ENCODE measurements at regions not wholly inside any gene's neighbourhood (a gene's known extent, or its start where the extent isn't known, plus 50 kb on each side); places are given as distances from the start of the nearest gene placed in this dataset.
"Not testable (repeated sequence)": the region's sequence is repeated elsewhere in the genome, so short reads cannot be mapped to it uniquely, and the experiment has no call there.

DNA sequence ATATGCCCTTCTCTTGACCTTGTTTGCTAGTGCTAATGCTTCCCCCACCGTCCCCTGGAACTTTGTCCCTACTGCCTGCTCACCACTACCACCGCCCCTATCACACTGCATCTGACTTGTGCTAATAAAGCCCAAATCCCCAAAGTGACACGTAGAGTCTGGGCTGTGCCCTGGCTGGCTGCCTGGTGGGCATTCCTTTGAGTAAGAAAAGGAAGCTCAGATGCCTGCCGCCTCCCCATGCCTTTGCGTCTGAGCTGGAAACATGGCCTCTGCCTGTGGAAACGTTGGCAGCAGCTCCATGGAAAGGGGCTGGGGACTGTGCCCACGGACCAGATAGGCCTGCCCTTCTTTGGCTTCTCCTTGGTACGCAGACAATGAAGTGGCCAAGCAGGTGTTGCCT, 138.3 kb downstream of the CYP26A1 start:
- intact Hi-C loops (cut with DNase I), result no loop called here
- ATAC-seq, result no peak
- no peak for DNase-seq (ENCODE audit: missing footprints)

DNA sequence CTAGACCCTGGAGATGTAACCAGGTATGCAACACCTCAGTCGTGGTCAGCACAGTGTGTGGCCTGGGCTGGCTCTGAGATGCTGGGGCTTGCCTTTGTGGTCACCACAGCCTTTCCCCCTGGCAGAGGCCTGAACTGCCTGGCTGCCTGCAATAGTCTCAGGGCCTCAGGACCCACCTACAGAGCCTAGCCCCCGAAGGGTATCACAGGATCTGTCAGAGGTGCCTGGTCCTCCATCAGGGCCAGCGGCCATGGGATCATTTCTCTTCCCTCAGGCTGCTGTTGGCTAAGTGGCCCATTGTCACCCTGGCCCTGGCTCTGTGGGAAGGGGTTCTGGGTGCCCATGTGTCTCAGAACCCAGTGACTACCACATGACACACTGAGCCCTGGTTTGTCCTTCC, 141.6 kb downstream of the CYP26A1 start:
- intact Hi-C loops (cut with DNase I), result no loop called here
- no peak for ATAC-seq
- no peak for DNase-seq (ENCODE audit: missing footprints)

DNA sequence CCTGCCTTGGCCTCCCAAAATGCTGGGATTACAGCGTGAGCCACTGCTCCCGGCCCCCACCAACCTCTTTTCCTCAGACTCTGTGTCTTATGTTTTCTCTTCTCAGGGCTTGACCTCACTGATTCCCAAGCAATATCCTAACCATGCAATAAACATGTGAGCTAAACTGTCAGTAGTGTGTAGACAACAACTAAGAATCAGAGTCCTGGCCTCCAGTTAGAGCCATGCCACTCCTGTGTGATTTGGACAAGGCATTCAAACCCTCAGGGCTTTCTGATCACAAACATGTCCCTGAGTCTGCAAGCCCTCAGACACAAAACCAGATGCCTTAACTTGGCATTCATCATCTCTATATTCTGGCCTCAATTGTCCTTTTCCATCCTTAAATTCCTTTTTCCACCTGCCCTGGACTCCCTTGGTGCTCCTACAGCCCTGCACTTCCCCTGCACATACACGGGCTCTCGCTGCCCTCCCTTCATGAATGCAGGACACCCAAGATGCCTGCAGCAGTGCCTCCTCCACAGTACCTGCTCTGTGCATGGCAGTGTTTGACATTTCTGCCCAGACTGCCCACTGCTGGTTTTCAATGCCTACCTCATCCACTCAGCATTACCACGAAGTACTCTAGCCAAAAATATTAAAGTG, 142.8 kb downstream of the CYP26A1 start:
- intact Hi-C loops (cut with DNase I), result no loop called here
- DNase-seq (ENCODE audit: missing footprints) (no peak), ATAC-seq (no peak)

DNA sequence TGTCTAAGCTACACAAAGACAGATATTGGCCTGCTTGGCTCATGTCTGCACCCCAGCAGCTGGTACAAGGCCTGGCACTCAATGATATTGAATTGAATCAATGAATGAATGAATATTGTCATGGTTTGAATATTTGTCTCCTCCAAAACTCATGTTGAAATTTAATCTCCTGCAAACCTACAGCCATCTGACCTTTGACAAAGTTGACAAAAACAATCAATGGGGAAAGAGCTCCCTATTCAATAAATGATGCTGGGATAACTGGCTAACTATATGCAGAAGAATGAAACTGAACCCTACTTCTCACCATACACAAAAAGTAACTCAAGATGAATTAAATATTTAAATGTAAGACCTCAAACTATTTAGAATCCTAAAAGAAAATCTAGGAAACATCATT, 144.7 kb downstream of the CYP26A1 start:
- intact Hi-C loops (cut with DNase I), result no loop called here
- no peak for DNase-seq (ENCODE audit: missing footprints)
- no peak for ATAC-seq

DNA sequence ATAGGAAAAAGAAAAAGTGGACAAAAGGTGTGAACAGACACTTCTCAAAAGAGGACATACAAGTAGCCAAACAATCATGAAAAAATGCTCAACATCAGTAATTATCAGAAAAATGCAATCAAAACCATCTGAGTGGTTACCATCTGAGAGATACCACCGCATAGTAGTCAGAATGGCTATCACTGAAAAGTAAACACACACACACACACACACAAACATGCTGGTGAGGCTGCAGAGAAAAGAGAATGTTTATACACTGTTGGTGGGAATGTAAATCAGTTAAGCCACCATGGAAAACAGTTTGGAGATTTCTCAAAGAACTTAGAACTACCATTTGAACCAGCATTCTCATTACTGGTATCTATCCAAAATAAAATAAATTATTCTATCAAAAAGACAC, 145.7 kb downstream of the CYP26A1 start:
- intact Hi-C loops (cut with DNase I), result no loop called here
- ATAC-seq (no peak), DNase-seq (ENCODE audit: missing footprints) (no peak)

DNA sequence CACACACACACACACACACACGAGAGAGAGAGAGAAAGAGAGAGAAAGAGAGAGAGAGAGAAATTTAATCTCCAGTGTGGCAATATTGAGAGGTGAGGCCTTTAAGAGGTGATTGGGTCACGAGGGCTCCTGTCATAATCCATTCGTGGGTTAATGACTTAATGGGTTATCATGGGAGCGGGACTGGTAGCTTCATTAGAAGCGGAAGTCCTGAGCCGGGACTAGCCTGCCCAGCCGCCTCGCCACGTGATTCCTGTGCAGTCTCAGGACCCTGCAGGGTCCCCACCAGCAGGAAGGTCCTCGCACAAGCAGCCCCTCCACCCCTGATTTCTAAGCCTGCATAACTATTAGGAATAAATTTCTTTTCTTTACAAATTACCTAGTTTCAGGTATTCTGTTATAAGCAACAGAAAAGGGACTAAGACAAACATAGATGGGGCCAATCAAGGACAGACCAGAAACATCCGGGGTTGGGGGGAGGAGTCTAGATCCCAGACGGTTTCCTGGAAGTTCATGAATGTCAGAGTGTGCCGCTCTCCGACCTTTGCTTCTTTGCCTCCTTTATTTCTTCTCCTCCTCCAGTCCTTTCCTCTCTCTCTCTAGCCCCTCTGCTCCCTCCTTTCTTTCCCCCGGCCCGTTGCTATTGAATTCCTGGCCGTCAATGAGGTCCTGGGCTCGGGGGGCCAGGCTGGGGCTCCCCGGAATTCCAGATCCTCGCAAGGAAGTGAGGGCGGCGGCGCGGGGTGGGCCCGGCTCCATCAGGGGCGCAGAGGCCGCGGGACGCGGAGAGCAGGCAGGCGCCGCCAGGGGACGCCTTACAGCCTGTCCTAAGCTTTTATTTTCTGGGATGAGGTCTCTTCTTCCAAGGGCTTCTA, 146.8 kb downstream of the CYP26A1 start:
- no peak for DNase-seq (ENCODE audit: missing footprints)
- ATAC-seq, result no peak
- intact Hi-C loops (cut with DNase I), result no loop called here

DNA sequence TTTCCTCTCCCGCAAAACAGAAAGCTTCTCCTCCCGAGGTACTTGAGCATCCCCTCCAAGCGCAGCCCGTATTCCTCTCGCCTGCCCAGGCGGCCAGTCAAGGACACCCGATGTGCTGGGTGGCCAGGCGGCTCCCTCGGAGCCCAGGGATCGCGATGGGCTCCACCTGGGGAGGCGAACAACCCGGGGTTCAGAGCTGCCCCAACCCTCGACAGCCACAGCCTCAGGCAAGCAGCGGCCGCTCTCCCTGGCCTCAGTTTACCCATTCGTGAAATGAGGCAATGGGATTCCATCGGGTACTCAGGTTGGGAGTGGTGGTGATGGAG, 147.4 kb downstream of the CYP26A1 start:
- intact Hi-C loops (cut with DNase I), result no loop called here
- ATAC-seq (no peak), DNase-seq (ENCODE audit: missing footprints) (no peak)

DNA sequence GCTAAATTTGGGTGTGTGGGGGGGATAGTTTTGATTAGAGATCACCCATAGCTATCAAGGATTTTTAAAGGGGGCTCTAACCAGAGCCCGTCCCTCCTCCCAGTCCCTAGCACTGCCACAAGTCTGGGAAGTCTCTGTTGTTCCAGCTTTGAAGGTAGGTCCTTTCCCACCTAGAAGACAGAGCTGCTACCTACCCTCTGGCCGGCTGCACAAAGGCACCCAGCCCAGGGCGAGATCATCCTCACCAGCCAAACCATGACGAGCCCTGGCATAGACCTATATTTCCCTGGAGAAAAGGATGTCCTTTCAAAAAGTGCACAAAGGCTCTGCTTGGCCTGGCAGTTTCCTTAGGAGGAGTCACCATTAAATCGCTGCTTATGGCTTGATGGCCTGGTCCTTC, 147.8 kb downstream of the CYP26A1 start:
- no peak for DNase-seq (ENCODE audit: missing footprints)
- no peak for ATAC-seq
- intact Hi-C loops (cut with DNase I), result no loop called here

DNA sequence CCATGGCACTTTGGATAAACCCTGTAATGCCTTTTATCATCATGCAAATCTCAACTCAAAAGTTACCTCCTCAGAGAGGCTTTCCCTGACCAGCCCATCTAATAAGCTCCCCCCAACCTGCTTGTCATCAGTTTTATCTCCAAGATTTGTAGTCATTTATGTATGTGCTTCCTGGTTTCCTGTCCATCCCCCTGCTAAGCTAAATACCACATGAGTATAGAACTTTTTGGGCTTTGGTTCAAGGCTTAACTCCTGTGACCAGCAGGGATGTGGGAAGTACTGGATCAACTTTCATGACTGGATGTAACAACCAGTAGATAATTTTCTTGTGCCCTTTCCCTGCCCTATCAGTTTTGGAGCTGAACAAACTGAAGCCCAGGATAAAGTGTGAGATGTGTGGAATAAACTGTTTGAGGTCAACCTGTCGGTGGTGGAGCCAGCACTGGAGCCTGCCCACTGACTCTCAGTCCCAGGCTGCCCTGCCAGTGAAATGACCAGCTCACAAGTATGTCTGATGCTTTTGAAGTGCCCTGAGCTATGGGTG, 148.6 kb downstream of the CYP26A1 start:
- intact Hi-C loops (cut with DNase I), result no loop called here
- DNase-seq (ENCODE audit: missing footprints) (no peak), ATAC-seq (no peak)

DNA sequence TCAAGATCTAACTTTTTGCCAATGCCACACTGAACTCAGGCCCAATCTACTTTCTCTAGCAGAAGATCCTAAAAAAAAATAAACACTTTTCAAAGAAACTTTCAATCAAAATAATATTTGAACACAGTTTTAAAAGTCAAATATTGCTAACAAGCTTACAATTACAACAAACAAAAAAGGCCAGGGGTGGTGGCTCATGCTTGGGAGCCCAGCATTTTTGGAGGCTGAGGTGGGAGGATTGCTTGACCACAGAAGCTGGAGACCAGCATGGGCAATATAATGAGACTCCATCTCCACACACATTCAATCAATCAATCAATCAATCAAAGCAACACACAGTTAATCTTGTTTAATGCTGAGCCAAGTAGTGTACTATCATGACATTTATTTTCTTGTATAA, 149.2 kb downstream of the CYP26A1 start:
- DNase-seq (ENCODE audit: missing footprints) (no peak), ATAC-seq (no peak)
- intact Hi-C loops (cut with DNase I), result no loop called here

DNA sequence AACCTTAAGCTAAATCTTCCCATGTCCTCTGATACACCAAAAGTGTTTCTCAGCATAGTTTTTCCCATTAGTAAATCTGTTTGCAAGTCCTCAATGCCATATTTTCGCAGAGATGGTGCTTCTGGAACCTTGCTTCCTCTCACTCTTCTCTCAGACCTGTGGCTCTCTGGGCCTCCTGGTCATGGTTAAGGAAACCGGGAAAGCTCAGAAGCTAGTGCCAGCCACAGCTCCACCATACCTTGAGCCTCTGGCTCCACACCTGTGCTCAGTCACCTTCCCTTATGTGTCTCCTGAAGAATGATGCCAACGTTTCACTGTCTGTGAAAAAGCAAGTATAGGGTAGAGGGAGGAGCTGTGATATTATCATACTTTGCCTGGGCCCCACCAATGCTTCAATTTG, 149.6 kb downstream of the CYP26A1 start:
- ATAC-seq, result no peak
- DNase-seq (ENCODE audit: missing footprints), result no peak
- intact Hi-C loops (cut with DNase I), result no loop called here

DNA sequence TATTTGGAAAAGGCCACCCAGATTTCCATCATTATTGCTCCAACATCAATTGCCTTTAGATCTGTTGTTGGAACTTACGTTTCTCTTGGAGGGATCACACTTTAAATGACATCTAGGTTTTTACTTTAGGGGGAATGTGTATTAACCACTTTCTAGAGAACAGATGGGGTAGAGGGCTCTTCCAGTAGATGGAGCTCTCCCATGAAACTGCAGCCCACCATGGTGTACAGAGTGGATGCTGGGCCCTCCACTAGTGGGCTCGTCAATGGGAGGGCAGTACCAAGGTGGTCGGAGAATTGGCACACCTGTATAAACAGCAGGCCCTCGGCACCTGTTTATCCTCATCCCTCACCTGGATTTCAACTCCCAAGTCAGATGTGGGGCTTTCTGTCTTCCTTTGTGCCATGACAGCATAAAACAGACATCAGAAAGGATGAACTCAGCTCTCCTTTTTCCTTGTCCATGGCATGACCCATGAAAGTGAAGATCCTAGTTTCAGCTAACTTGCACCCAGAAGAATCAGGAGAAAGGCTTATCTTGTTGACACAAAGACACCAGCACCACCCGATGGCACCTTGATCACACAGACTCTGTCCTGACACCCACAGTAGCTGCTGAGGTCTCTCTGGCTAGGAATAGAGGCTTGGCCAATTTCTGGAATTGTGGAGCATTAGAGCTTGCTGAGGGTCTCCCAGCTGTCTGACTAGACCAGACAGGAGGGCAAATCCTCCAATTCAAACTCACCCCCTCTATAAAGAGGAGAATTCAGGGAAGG, 150.5 kb downstream of the CYP26A1 start:
- intact Hi-C loops (cut with DNase I), result no loop called here
- DNase-seq (ENCODE audit: missing footprints) (no peak), ATAC-seq (no peak)

DNA sequence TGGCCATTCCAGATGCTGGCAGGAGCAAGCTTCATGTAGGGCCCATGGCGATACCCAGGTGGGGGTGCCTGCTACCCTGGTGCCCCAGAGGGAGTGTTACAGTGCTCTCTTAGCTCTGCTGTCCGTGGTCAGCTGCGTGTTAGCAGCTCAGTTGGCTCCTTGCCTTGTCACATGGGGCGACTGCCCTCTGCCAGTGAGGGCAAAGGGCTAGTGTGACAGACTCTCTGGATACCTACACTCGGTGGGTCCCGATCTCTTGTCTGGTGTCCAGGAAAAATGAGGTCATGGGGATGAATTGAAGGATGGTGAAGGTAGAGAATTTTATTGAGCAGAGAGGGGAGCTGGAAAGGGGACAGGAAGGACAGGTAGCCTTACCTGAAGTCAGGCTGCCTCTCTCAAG, 152.2 kb downstream of the CYP26A1 start:
- DNase-seq (ENCODE audit: missing footprints) (no peak), ATAC-seq (no peak)
- intact Hi-C loops (cut with DNase I), result no loop called here

DNA sequence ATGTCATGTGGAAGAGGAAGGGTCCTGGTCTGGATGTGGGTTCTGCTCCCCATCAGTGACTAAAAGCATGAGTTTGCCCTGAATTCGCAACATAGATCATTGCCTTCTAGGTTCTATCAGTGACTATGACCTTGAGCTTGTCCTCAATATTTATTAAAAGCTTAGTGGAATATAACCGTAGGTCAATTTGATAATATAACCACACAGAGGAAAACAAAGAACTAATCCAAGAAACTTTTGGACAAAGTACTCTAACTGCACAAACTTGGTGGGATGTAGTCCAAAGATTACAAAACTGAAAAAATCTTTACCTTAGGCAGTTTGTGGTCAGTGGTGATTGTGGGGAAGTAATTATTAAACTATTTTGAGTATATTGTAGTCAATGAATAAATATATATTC, 152.9 kb downstream of the CYP26A1 start:
- no peak for DNase-seq (ENCODE audit: missing footprints)
- ATAC-seq, result no peak
- intact Hi-C loops (cut with DNase I), result no loop called here

DNA sequence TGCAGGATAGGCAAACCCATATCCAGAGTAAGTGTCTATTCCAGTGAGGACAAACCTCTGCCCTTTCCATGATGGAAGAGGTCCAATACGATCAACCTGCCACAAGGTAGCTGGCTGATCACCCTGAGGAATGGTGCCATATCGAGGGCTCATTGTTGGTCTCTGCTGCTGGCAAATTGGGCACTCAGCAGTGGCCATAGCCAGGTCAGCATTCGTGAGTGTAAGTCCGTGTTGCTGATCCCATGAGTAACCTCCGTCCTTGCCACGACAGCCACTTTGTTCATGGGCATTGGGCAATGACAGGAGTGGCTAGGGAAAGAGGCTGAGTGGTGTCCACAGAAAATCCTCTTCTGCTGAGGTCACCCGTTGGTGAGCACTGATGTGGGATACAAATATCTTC, 156.9 kb downstream of the CYP26A1 start:
- DNase-seq (ENCODE audit: missing footprints); intact Hi-C loops (cut with DNase I); ATAC-seq: not testable (repeated sequence)

DNA sequence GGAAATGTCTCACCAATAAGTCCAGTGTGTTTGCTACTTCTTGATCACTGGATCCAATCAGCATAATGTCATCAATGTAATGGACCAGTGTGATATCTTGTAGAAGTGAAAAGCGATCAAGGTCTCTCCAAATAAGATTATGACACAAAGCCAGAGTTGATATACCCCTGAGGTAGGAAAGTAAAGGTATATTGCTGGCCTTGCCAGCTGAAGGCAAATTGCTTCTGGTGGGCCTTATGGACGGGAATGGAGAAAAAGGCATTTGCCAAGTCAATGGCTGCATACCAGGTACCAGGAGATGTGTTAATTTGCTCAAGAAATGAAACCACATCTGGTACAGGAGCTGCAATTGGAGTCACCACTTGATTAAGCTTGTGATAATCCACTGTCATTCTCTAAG, 158.5 kb downstream of the CYP26A1 start:
- DNase-seq (ENCODE audit: missing footprints); intact Hi-C loops (cut with DNase I); ATAC-seq: not testable (repeated sequence)

DNA sequence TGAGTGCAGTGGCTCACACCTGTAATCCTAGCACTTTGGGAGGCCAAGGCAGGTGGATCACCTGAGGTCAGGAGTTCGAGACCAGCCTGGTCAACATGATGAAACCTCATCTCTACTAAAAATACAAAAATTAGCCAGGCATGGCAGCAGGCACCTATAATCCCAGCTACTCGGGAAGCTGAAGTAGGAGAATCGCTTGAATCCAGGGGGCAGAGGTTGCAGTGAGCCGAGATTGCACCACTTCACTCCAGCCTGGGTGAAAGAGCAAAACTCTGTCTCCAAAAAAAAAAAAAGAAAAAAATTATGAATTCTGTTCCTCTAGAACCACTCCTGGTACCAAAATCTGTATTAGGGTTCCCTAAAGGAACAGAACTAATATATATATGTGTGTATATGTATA, 161.2 kb downstream of the CYP26A1 start:
- intact Hi-C loops (cut with DNase I); ATAC-seq: not testable (repeated sequence)

DNA sequence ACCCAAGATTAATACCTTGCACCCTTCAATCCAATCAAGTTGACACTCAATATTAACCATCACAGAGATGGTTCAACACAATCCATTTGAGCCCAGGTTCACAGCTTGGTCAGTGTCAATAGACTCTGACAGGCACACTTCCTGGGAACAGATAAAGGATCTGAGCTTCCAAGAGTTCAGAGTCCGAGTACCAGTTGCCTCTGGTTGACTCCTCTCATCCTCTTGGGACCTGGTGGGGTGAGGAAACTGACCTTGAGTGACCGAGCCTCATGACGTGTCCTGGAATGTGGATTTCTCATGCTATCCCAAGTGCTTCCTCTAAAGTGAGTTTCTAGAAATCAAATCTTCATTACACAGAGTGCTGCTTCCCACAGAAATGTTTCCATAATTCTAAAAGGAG, 162.0 kb downstream of the CYP26A1 start:
- ATAC-seq (no peak), DNase-seq (ENCODE audit: missing footprints) (no peak)
- intact Hi-C loops (cut with DNase I), result no loop called here

More for the DNA sequence above, 161.2 kb downstream of the CYP26A1 start:
- DNase-seq (ENCODE audit: missing footprints), result not testable (repeated sequence)

DNA sequence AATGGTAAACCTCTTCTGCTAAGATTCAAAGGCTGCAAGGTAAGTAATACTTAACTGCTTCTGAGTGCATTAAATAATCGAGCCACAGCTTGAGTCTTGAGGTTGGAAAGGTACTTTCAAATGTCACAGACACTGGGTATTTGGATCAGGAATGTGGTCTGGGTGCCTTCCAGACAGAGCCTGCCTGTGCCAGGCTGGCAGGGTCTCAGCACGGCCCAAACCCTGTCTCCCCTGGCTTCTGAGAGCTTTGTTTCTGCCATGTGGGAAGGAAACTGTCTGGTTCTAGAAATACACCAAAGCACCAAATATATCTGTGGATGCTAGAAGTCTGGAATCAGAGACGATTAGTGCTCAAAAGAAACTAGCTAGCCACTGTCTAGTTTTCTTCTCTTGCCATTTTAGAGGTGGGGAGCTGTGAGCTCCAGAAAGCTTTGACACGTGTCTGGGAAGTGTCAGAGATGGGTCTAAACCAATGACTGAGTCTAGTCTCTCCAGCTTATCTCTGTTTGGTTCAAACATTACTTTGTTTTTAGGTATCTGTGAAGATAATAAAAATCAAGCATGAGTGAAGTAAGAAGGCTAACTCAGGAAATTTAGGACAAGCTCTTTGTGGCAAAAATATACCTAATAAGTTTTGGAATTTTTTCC, 162.8 kb downstream of the CYP26A1 start:
- no peak for DNase-seq (ENCODE audit: missing footprints)
- peak; percentile 48 for ATAC-seq
- intact Hi-C loops (cut with DNase I), result no loop called here

Data from Right ventricle myocardium inferior (tissue), 1 donor.